Thyroid gland (tissue), 4 donors: ENCODE measurements at regions not wholly inside any gene's neighbourhood (a gene's known extent, or its start where the extent isn't known, plus 50 kb on each side); places are given as distances from the start of the nearest gene placed in this dataset.

ENCODE experiments used
- DNase-seq, 2 donors: peaks; one replicate each; pipeline ENCODE4 v3.0.0-alpha.2; 2019
- H3K27ac ChIP-seq, 3 donors: fragments of 200-600 bp; sonication (generic); 1 replicate in 2 of 3; 2 replicates in 1 of 3; pipeline ENCODE4 v1.5.1; 2016 to 2019; ENCODE audit warnings: mild to moderate bottlenecking in 1 of 3, moderate library complexity in 1 of 3
- H3K27me3 ChIP-seq: fragments of 200-600 bp; sonication (generic); one replicate; pipeline ENCODE4 v1.5.1; 2019
- H3K36me3 ChIP-seq, 2 donors: fragments of 200-600 bp; sonication (generic); one replicate each; pipeline ENCODE4 v1.5.1; 2016 to 2019
- H3K4me1 ChIP-seq, 2 donors: fragments of 200-600 bp; sonication (generic); one replicate each; pipeline ENCODE4 v1.5.1; 2017 to 2019
- H3K4me3 ChIP-seq, 3 donors: fragments of 200-600 bp; sonication (generic); replicated peaks in 1 of 3; 1 replicate in 2 of 3; 2 replicates in 1 of 3; pipeline ENCODE4 v1.5.1; 2016; ENCODE audit warnings: mild to moderate bottlenecking in 1 of 3
- H3K9me3 ChIP-seq: fragments of 200-600 bp; sonication (generic); one replicate; pipeline ENCODE4 v1.5.1; 2017
- CTCF ChIP-seq, 6 experiments: fragments of 200-600 bp in 3 of 6; fragments of 450-650 bp in 3 of 6; sonication (generic) in 3 of 6; IDR thresholded peaks; one replicate each; pipeline ENCODE4 v1.5.1; 2016 to 2019; ENCODE audit warnings: antibody characterized with exemption in 6 of 6, mild to moderate bottlenecking in 2 of 6, inconsistent platforms in 1 of 6, moderate library complexity in 1 of 6
- POLR2A ChIP-seq, 2 donors: fragments of 450-650 bp; IDR thresholded peaks; one replicate each; pipeline ENCODE4 v1.6.1; 2017; ENCODE audit warnings: antibody characterized with exemption in 2 of 2, mild to moderate bottlenecking in 2 of 2, moderate library complexity in 1 of 2
- WGBS, 2 donors: methylation state at CpG; one replicate each; pipeline ENCODE4 v1.1.5; 2017; 5-methylcytosine and 5-hydroxymethylcytosine counted together
- intact Hi-C: fragments of 100-400 bp; cut with DNase I; formaldehyde crosslinking; loops from one replicate; pipeline ENCODE4 v1.15.1; 2023

- no peaks in the 10 kb centered on the region for H3K9me3 ChIP-seq
- no peak for DNase-seq
- H3K27me3 ChIP-seq = no peaks in the 10 kb centered on the region
- no peak overlapping the region for H3K27ac ChIP-seq
- H3K4me1 ChIP-seq = no peaks in the 10 kb centered on the region
- H3K36me3 ChIP-seq = no peaks in the 10 kb centered on the region
- intact Hi-C loops = no loop called here
- TF ChIP-seq CTCF (IDR thresholded peaks at IDR 0.05) (no peak), POLR2A (IDR thresholded peaks at IDR 0.05) (no peak)
- no peak overlapping the region for H3K4me3 ChIP-seq
Observed at GRCh38 chr3:147572970-147573340, 163.8 kb downstream of the ZIC1 start.

DNA sequence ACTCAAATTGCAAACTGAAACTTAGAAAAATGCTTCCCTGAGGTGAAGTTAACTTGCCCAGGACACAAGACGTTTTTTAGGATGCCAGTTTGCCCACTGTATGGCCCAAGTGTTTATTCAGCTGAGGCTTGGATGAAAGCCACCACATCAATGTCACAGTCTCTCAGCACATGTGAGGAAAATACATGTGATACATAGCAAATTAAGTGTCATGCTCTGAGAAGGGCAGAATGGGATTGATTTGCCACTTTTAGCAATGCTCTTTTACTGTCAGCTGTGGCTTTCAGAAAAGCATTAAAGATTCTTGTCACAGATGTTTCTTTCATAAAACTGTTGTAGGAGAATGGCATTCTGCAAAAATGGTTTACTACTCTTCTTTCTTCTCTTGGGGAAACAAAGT is 165.5 kb downstream of the ZIC1 start:
- H3K27ac ChIP-seq = no peak overlapping the region
- H3K9me3 ChIP-seq = no peaks in the 10 kb centered on the region
- no peaks in the 10 kb centered on the region for H3K27me3 ChIP-seq
- H3K36me3 ChIP-seq = no peaks in the 10 kb centered on the region
- DNase-seq = no peak
- no peaks in the 10 kb centered on the region for H3K4me1 ChIP-seq
- 22 to 24% methylated on average over 1 of the region's 1 CpG for WGBS, 2 donors
- TF ChIP-seq POLR2A (IDR thresholded peaks at IDR 0.05) = no peak
- no peak for TF ChIP-seq CTCF (IDR thresholded peaks at IDR 0.05)
- H3K4me3 ChIP-seq = no peak overlapping the region
- intact Hi-C loops = no loop called here

DNA sequence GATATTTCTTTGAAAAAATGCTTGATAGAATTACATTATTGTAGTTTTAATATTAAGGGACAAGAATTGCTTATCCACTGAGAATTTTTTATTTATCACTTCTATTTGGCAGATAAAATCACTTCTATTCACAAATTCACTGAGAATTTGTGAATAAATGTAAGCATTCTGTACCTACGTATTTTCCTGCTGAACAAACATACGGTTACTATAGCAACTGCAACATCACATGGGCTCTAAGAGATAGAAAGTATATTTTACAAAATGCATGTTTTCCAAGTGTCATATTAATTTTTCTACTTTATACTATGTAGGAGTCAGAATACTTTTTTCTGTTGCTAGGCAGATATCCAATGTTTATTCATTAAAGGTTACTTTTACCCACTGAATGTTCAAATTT is 166.2 kb downstream of the ZIC1 start:
- Histone ChIP-seq H3K9me3 (no peaks in the 10 kb centered on the region), H3K4me3 (no peak overlapping the region), H3K4me1 (no peaks in the 10 kb centered on the region), H3K36me3 (no peaks in the 10 kb centered on the region), H3K27ac (no peak overlapping the region), H3K27me3 (no peaks in the 10 kb centered on the region)
- no peak for DNase-seq
- intact Hi-C loops = no loop called here
- TF ChIP-seq CTCF (IDR thresholded peaks at IDR 0.05) (no peak), POLR2A (IDR thresholded peaks at IDR 0.05) (no peak)
- WGBS, 2 donors = 76 to 81% methylated on average over 2 of the region's 2 CpGs

DNA sequence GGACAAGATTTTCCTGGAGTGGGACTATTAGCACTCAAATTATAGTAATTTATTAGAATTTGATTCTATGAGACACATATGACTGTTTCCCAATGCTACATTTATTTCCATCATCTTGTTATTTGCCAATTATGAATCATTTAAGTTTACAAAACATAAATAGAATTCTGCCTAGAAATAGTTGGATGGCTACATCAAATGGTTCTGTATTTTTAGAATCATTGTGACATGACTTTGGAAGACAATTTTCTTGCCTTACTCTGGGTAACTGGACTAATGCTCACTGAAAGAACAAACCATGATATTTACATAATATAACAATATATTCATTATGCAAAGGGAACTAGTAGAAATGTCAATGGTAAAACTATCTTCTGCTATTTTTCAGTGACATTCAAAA is 173.5 kb downstream of the ZIC1 start:
- TF ChIP-seq POLR2A (IDR thresholded peaks at IDR 0.05) (no peak), CTCF (IDR thresholded peaks at IDR 0.05) (no peak)
- H3K9me3 ChIP-seq = no peaks in the 10 kb centered on the region
- intact Hi-C loops = no loop called here
- no peak for DNase-seq
- no peak overlapping the region for H3K27ac ChIP-seq
- H3K36me3 ChIP-seq = no peaks in the 10 kb centered on the region
- no peak overlapping the region for H3K4me3 ChIP-seq
- no peaks in the 10 kb centered on the region for H3K27me3 ChIP-seq
- no peaks in the 10 kb centered on the region for H3K4me1 ChIP-seq

DNA sequence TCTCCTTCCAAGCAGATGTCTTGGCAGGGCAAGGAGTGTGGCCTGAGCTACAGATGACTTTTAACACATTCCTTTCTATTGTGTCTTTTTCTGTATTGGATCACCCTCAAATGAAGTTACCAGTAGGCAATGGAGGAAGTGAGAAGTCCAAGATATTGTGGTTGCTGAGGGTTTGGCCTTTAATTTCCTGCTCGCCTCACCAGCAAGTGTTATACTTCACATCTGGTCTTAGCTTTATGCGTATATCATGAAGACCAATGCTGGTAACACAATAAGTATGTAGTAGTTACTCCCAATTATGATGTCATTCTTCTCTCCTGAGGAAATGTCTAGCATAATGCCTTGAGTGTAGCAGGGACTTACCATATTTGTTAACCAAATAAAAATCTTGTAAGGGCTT is 179.9 kb downstream of the ZIC1 start:
- no peak for TF ChIP-seq POLR2A (IDR thresholded peaks at IDR 0.05)
- TF ChIP-seq CTCF (IDR thresholded peaks at IDR 0.05) = no peak
- intact Hi-C loops = no loop called here
- 92 to 94% methylated on average over 2 of the region's 2 CpGs for WGBS, 2 donors

More for the DNA sequence above, 179.9 kb downstream of the ZIC1 start:
- Histone ChIP-seq H3K27ac (no peak overlapping the region), H3K9me3 (no peaks in the 10 kb centered on the region), H3K27me3 (no peaks in the 10 kb centered on the region), H3K4me3 (no peak overlapping the region), H3K4me1 (no peaks in the 10 kb centered on the region), H3K36me3 (no peaks in the 10 kb centered on the region)
- DNase-seq = no peak
